ENCODE measurements at regions not wholly inside any gene's neighbourhood (a gene's known extent, or its start where the extent isn't known, plus 50 kb on each side); places are given as distances from the start of the nearest gene placed in this dataset.

GRCh38 chr9:105132606-105133005 is 111.8 kb upstream of the SLC44A1 start:
- H3K4me1 ChIP-seq (ENCODE audit: control insufficient read depth in 1 of 2, low read depth in 2 of 2) = no peaks in the 10 kb centered on the region
- no peaks in the 10 kb centered on the region for H3K27me3 ChIP-seq (replicated peaks; ENCODE audit: insufficient read depth)
- H3K9me3 ChIP-seq = no peaks in the 10 kb centered on the region
- no peak overlapping the region for H3K4me3 ChIP-seq
- no peaks in the 10 kb centered on the region for H3K36me3 ChIP-seq
- ATAC-seq (ENCODE audit: insufficient number of reproducible peaks, low FRiP score, low read depth) (no peak), DNase-seq (ENCODE audit: low spot score) (no peak)
- TF ChIP-seq CTCF (IDR thresholded peaks at IDR 0.05) = no peak
- no peak overlapping the region for H3K27ac ChIP-seq

GRCh38 chr9:105138306-105138801 is 106.1 kb upstream of the SLC44A1 start:
- no peaks in the 10 kb centered on the region for H3K36me3 ChIP-seq
- H3K4me1 ChIP-seq (ENCODE audit: control insufficient read depth in 1 of 2, low read depth in 2 of 2) = peaks cover 2 to 7% of the 10 kb centered on the region in 2 donors
- no peaks in the 10 kb centered on the region for H3K9me3 ChIP-seq
- no peak for ATAC-seq (ENCODE audit: insufficient number of reproducible peaks, low FRiP score, low read depth)
- H3K27ac ChIP-seq = no peak overlapping the region
- no peaks in the 10 kb centered on the region for H3K27me3 ChIP-seq (replicated peaks; ENCODE audit: insufficient read depth)
- TF ChIP-seq CTCF (IDR thresholded peaks at IDR 0.05) = no peak
- no peak for DNase-seq (ENCODE audit: low spot score)
- no peak overlapping the region for H3K4me3 ChIP-seq

DNA sequence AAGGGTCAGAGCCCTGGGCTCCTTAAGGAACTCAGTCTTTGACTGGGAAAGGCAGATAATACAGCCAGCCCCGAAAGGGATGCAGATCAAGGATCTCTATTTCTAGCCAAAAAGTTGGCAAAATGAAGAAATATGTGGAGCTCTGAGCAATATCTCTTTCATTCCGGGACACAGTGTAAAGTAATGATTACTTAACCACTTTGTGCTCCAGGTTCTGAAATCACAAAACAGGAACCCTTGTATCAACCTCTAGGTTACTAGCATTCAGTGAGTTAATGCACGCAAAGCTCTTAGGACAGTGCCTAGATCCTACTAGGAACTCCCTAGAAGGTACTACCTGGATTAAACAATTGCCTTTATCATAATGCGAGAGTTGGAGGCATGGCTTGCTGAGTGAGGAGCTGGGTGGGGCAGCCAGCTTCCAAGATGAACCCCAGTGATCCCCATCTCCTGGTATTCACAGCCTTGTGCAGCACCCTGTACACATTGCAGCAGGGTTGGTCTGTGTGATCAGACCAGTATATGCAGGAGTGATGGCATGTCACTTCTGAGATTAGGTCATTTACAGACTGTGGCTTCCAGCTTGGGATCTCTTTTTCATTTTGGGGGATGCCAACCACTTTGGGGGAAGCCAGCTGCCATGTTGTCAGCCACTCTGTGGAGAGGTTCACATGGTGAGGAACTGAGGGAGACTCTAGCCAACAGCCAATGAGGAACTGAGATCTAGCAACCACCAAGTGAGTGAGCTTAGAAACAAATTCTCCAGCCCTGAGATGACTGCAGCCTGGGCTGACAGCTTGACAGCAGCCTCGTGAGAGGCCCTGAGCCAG is 103.1 kb upstream of the SLC44A1 start:
- no peak overlapping the region for H3K4me3 ChIP-seq
- ATAC-seq (ENCODE audit: insufficient number of reproducible peaks, low FRiP score, low read depth) = no peak

GRCh38 chr9:105141976-105142250 is 102.5 kb upstream of the SLC44A1 start:
- Histone ChIP-seq H3K27me3 (replicated peaks; ENCODE audit: insufficient read depth) (no peaks in the 10 kb centered on the region), H3K4me1 (ENCODE audit: control insufficient read depth in 1 of 2, low read depth in 2 of 2) (peaks cover 2 to 7% of the 10 kb centered on the region in 2 donors), H3K9me3 (no peaks in the 10 kb centered on the region), H3K36me3 (no peaks in the 10 kb centered on the region), H3K4me3 (no peak overlapping the region), H3K27ac (no peak overlapping the region)
- no peak for TF ChIP-seq CTCF (IDR thresholded peaks at IDR 0.05)
- DNase-seq (ENCODE audit: low spot score) = no peak
- no peak for ATAC-seq (ENCODE audit: insufficient number of reproducible peaks, low FRiP score, low read depth)

More for the DNA sequence above, 103.1 kb upstream of the SLC44A1 start:
- H3K36me3 ChIP-seq = no peaks in the 10 kb centered on the region
- H3K27ac ChIP-seq = no peak overlapping the region
- no peak for DNase-seq (ENCODE audit: low spot score)
- H3K27me3 ChIP-seq (replicated peaks; ENCODE audit: insufficient read depth) = no peaks in the 10 kb centered on the region
- no peak for TF ChIP-seq CTCF (IDR thresholded peaks at IDR 0.05)
- H3K4me1 ChIP-seq (ENCODE audit: control insufficient read depth in 1 of 2, low read depth in 2 of 2) = peaks cover 2 to 7% of the 10 kb centered on the region in 2 donors
- H3K9me3 ChIP-seq = no peaks in the 10 kb centered on the region

DNA sequence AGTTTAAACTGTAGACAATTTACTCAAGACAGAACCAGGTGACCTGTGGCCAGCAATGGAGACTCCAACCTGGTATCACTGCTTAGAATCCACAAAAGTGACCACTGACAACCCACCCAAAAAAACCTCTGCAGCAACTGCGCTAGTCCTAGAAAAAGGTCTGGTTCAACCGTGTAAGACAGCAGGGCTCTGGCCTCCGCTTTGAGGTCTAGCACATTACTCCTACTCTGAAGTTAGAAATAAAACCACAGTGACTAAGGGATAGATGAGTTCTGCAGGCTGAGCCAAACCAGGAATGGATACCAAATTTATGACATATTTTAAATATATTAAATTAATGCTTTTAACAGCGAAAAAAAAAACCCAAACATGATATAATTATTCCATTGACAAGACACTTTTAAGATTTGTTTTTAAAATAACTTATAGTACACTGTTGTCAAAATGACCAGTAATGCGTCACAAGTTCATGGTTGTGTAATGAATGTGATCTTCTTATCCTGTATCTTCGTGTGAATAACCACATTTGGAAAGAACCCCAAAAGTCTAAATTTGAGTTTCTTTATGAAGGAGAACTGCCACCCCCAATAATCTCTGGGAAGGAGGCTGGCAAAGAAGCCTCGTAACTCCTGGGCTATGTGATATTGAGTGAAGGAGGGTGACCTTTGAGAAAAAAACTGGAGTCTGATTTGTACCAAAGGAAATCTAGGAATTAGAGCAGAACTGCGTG is 101.9 kb upstream of the SLC44A1 start:
- ATAC-seq (ENCODE audit: insufficient number of reproducible peaks, low FRiP score, low read depth) = no peak
- TF ChIP-seq CTCF (IDR thresholded peaks at IDR 0.05) = no peak
- no peaks in the 10 kb centered on the region for H3K9me3 ChIP-seq
- DNase-seq (ENCODE audit: low spot score) = no peak
- H3K36me3 ChIP-seq = no peaks in the 10 kb centered on the region
- H3K4me3 ChIP-seq = no peak overlapping the region
- no peaks in the 10 kb centered on the region for H3K27me3 ChIP-seq (replicated peaks; ENCODE audit: insufficient read depth)
- no peak overlapping the region for H3K27ac ChIP-seq
- H3K4me1 ChIP-seq (ENCODE audit: control insufficient read depth in 1 of 2, low read depth in 2 of 2) = peaks cover 2 to 7% of the 10 kb centered on the region in 2 donors
